GM21786 (cell line): ENCODE measurements at regions not wholly inside any gene's neighbourhood (a gene's known extent, or its start where the extent isn't known, plus 50 kb on each side); places are given as distances from the start of the nearest gene placed in this dataset.

Experiments
- ATAC-seq: cut with Tn5 transposase; IDR thresholded peaks from one replicate; pipeline ENCODE4 v1.9.1; 2021; ENCODE audit not compliant: unreplicated experiment

- ATAC-seq: no peak
These were observed 135.3 kb downstream of the PAPOLA start for GRCh38 chr14:96637521-96637920.

GRCh38 chr14:96638041-96638855 is 136.1 kb downstream of the PAPOLA start:
- ATAC-seq: no peak

- ATAC-seq: no peak
These were observed 137.4 kb downstream of the PAPOLA start for GRCh38 chr14:96639550-96639949.

- ATAC-seq: no peak
These were observed 146.5 kb downstream of the PAPOLA start for GRCh38 chr14:96648506-96649326.

- no peak for ATAC-seq
These were observed 147.1 kb downstream of the PAPOLA start for GRCh38 chr14:96649327-96649601.

GRCh38 chr14:96653597-96653996 is 143.6 kb upstream of the VRK1 start:
- no peak for ATAC-seq

GRCh38 chr14:96658611-96659010 is 138.6 kb upstream of the VRK1 start:
- no peak for ATAC-seq

- ATAC-seq: no peak
These were observed 137.1 kb upstream of the VRK1 start for GRCh38 chr14:96660123-96660522.

GRCh38 chr14:96660667-96661066 is 136.5 kb upstream of the VRK1 start:
- ATAC-seq: no peak

- no peak for ATAC-seq
These were observed 135.8 kb upstream of the VRK1 start for GRCh38 chr14:96661244-96661969.

- ATAC-seq: no peak
These were observed 134.8 kb upstream of the VRK1 start for GRCh38 chr14:96662116-96662970.

- no peak for ATAC-seq
These were observed 134.1 kb upstream of the VRK1 start for GRCh38 chr14:96663076-96663475.

- ATAC-seq: no peak
These were observed 133.6 kb upstream of the VRK1 start for GRCh38 chr14:96663491-96664067.

- no peak for ATAC-seq
These were observed 131.1 kb upstream of the VRK1 start for GRCh38 chr14:96666088-96666487.

GRCh38 chr14:96670391-96670790 is 126.8 kb upstream of the VRK1 start:
- ATAC-seq: no peak

GRCh38 chr14:96671218-96671617 is 126.0 kb upstream of the VRK1 start:
- ATAC-seq: no peak

- ATAC-seq: no peak
These were observed 123.5 kb upstream of the VRK1 start for GRCh38 chr14:96673706-96674105.

GRCh38 chr14:96674121-96674520 is 123.1 kb upstream of the VRK1 start:
- no peak for ATAC-seq

- ATAC-seq: no peak
These were observed 121.0 kb upstream of the VRK1 start for GRCh38 chr14:96676166-96676565.

GRCh38 chr14:96681829-96682228 is 115.4 kb upstream of the VRK1 start:
- ATAC-seq: no peak

GRCh38 chr14:96682401-96682800 is 114.8 kb upstream of the VRK1 start:
- ATAC-seq: no peak
